GM12878 (cell line): ENCODE measurements at regions not wholly inside any gene's neighbourhood (a gene's known extent, or its start where the extent isn't known, plus 50 kb on each side); places are given as distances from the start of the nearest gene placed in this dataset.

Experiments used
- ATAC-seq: fragments of 200-7000 bp; cut with Tn5 transposase; 3 replicates; pipeline ENCODE4 v1.9.1; 2020; ENCODE audit warnings: mild to moderate bottlenecking, moderate library complexity
- BruUV-seq: library from RNA; stranded (reverse); fragments of 400-500 nt; replicated peaks from 2 replicates; lab custom pipeline; 2021; lab: Mats Ljungman, UMichigan
- CTCF ChIA-PET: fragments of 300-600 bp; sonication (Branson Sonifier 250); formaldehyde crosslinking; extraction: SDS; loops from one replicate; lab custom pipeline; 2021; ENCODE audit warnings: inconsistent platforms; lab: Yijun Ruan, JAX
- POLR2A ChIA-PET: fragments of 350-600 bp; formaldehyde crosslinking; extraction: SDS; loops from one replicate; lab custom pipeline; 2021; ENCODE audit warnings: inconsistent platforms; lab: Charles Lee
- RAD21 ChIA-PET: fragments of 300-600 bp; sonication (Branson Sonifier 250); formaldehyde crosslinking; loops from one replicate; lab custom pipeline; 2023; ENCODE audit warnings: antibody characterized with exemption; ENCODE audit not compliant: unreplicated experiment; lab: Charles Lee
- SMC1A ChIA-PET: fragments of 300-600 bp; sonication (Branson Sonifier 250); formaldehyde crosslinking; loops from one replicate; lab custom pipeline; 2023; ENCODE audit not compliant: unreplicated experiment, uncharacterized antibody; lab: Charles Lee
- DNase-seq: peaks from one replicate; pipeline ENCODE4 v3.0.0-alpha.2; 2011; ENCODE audit warnings: low read depth, low spot score
- FAIRE-seq: peaks from 3 replicates; lab custom pipeline; 2011; peaks lifted over from hg19 to GRCh38; lab: Jason Lieb, UNC
- H2AFZ ChIP-seq: 2 replicates; pipeline ENCODE4 v1.6.0; 2011; ENCODE audit warnings: low read depth, low read length, control low read depth; ENCODE audit not compliant: control insufficient read depth
- H3K27ac ChIP-seq: 2 replicates; pipeline ENCODE4 v1.5.1; 2011; ENCODE audit warnings: control low read depth; ENCODE audit not compliant: control insufficient read depth, insufficient read depth
- H3K27me3 ChIP-seq, 2 experiments: replicated peaks in 1 of 2; 2 replicates each; pipeline versions ENCODE4 v1.6.0 to v1.6.1; 2011; ENCODE audit warnings: low read length in 1 of 2; ENCODE audit not compliant: control insufficient read depth in 2 of 2, insufficient read depth in 2 of 2
- H3K36me3 ChIP-seq, 2 experiments: 2 replicates each; pipeline ENCODE4 v1.5.1; 2011; ENCODE audit warnings: low read length in 1 of 2; ENCODE audit not compliant: control insufficient read depth in 2 of 2, insufficient read depth in 2 of 2
- H3K4me1 ChIP-seq: 2 replicates; pipeline ENCODE4 v1.6.1; 2011; ENCODE audit warnings: mild to moderate bottlenecking, low read length, moderate library complexity, mixed read lengths; ENCODE audit not compliant: control insufficient read depth, insufficient read depth
- H3K4me2 ChIP-seq: 2 replicates; pipeline ENCODE4 v1.6.0; 2011; ENCODE audit warnings: control low read depth; ENCODE audit not compliant: control insufficient read depth, insufficient read depth
- H3K4me3 ChIP-seq: fragments of 200-600 bp; sonication (generic); 2 replicates; pipeline ENCODE4 v1.5.1; 2016
- H3K79me2 ChIP-seq: 2 replicates; pipeline ENCODE4 v1.6.0; 2011; ENCODE audit warnings: low read length; ENCODE audit not compliant: control insufficient read depth, insufficient read depth
- H3K9ac ChIP-seq: 2 replicates; pipeline ENCODE4 v1.8.0; 2011; ENCODE audit warnings: low read length, control low read depth, mixed read lengths; ENCODE audit not compliant: control insufficient read depth, insufficient read depth
- H3K9me3 ChIP-seq: replicated peaks from 3 replicates; pipeline ENCODE4 v1.5.1; 2011; ENCODE audit warnings: mild to moderate bottlenecking, low read length; ENCODE audit not compliant: control insufficient read depth, insufficient read depth
- H4K20me1 ChIP-seq: 2 replicates; pipeline ENCODE4 v1.6.0; 2011; ENCODE audit not compliant: control insufficient read depth, insufficient read depth
- ATF3 ChIP-seq: IDR thresholded peaks from 2 replicates; pipeline ENCODE4 v1.6.1; 2011; ENCODE audit warnings: low read depth, mild to moderate bottlenecking, low read length, moderate library complexity, borderline replicate concordance; ENCODE audit errors: extremely low read depth
- ESRRA ChIP-seq: IDR thresholded peaks from 2 replicates; pipeline ENCODE4 v1.6.1; 2012; ENCODE audit warnings: mild to moderate bottlenecking, low read length, improper control_type of control experiment
- HDAC6 ChIP-seq: fragments of 200-600 bp; sonication (generic); IDR thresholded peaks from one replicate; pipeline ENCODE4 v1.8.0; 2017; ENCODE audit warnings: antibody characterized with exemption; ENCODE audit not compliant: unreplicated experiment
- KDM1A ChIP-seq: fragments of 200-600 bp; sonication (generic); IDR thresholded peaks from 2 replicates; pipeline ENCODE4 v1.6.1; 2016; ENCODE audit warnings: borderline replicate concordance
- NR2F1 ChIP-seq: fragments of 450-650 bp; conservative IDR thresholded peaks from 2 replicates; pipeline ENCODE4 v1.6.1; 2017; ENCODE audit warnings: mild to moderate bottlenecking
- TCF12 ChIP-seq: IDR thresholded peaks from 2 replicates; pipeline ENCODE4 v1.6.1; 2011; ENCODE audit warnings: low read depth, mild to moderate bottlenecking, low read length
- ZBED1 ChIP-seq: IDR thresholded peaks from 2 replicates; pipeline ENCODE4 v1.6.1; 2016; ENCODE audit warnings: borderline replicate concordance
- ZNF207 ChIP-seq: fragments of 450-650 bp; IDR thresholded peaks from 2 replicates; pipeline ENCODE4 v1.6.1; 2014; ENCODE audit warnings: antibody characterized with exemption, mild to moderate bottlenecking, borderline replicate concordance
- ZNF592 ChIP-seq: fragments of 450-650 bp; IDR thresholded peaks from 2 replicates; pipeline ENCODE4 v1.6.1; 2017; ENCODE audit warnings: mild to moderate bottlenecking, moderate library complexity
- WGBS: methylation state at CpG from one replicate; pipeline ENCODE4 v1.1.6; 2016; ENCODE audit warnings: low lambda C conversion rate; ENCODE audit not compliant: insufficient replicate concordance, insufficient coverage; ENCODE audit errors: missing lambda C conversion rate; 5-methylcytosine and 5-hydroxymethylcytosine counted together
- in situ Hi-C: fragments of 300-500 bp; cut with MboI; formaldehyde crosslinking; loops from 9 replicates; pipeline ENCODE4 v1.14.3; 2018; ENCODE audit warnings: mixed read lengths
- intact Hi-C: fragments of 100-400 bp; cut with micrococcal nuclease; formaldehyde crosslinking; loops from one replicate; pipeline ENCODE4 v1.14.2; 2022; ENCODE audit not compliant: unreplicated experiment
- TF ChIP-seq, protein P1 (sequence below): fragments of 450-650 bp; IDR thresholded peaks from 2 replicates; pipeline ENCODE4 v1.6.1; 2017; ENCODE audit warnings: borderline replicate concordance
- TF ChIP-seq, protein P2 (sequence below): fragments of 450-650 bp; IDR thresholded peaks from 2 replicates; pipeline ENCODE4 v1.6.1; 2017; ENCODE audit warnings: mild to moderate bottlenecking

DNA sequence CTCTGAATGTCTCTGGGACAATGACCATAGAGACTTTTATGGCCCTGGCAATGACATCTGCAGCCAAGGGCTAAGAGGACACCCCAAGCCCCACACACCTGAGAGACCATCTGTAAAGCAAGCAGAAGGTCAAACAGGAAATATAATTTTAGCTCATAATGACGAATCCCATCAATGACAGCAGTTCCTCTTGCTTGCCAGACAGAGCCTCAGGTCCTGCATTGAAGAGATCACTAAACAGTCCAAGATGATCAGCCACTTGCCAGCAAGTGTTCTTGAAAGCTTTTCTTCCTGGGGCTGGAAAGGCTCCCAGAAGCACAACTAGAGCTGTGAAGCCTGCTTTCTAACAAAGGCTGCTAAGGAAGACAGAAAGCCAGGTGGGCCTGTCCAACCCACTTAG is 993.7 kb upstream of the AUTS2 start (continued):
- no peak for TF ChIP-seq ZNF592

GRCh38 chr7:68610701-68611100 is 987.6 kb upstream of the AUTS2 start:
- TF ChIP-seq TCF12 (no peak), ZBED1 (no peak), ATF3 (no peak), NR2F1 (no peak), ESRRA (no peak), ZNF207 (no peak), HDAC6 (no peak), KDM1A (no peak)
- TF ChIP-seq, protein P1, sequence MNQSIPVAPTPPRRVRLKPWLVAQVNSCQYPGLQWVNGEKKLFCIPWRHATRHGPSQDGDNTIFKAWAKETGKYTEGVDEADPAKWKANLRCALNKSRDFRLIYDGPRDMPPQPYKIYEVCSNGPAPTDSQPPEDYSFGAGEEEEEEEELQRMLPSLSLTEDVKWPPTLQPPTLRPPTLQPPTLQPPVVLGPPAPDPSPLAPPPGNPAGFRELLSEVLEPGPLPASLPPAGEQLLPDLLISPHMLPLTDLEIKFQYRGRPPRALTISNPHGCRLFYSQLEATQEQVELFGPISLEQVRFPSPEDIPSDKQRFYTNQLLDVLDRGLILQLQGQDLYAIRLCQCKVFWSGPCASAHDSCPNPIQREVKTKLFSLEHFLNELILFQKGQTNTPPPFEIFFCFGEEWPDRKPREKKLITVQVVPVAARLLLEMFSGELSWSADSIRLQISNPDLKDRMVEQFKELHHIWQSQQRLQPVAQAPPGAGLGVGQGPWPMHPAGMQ: no peak
- TF ChIP-seq, protein P2, sequence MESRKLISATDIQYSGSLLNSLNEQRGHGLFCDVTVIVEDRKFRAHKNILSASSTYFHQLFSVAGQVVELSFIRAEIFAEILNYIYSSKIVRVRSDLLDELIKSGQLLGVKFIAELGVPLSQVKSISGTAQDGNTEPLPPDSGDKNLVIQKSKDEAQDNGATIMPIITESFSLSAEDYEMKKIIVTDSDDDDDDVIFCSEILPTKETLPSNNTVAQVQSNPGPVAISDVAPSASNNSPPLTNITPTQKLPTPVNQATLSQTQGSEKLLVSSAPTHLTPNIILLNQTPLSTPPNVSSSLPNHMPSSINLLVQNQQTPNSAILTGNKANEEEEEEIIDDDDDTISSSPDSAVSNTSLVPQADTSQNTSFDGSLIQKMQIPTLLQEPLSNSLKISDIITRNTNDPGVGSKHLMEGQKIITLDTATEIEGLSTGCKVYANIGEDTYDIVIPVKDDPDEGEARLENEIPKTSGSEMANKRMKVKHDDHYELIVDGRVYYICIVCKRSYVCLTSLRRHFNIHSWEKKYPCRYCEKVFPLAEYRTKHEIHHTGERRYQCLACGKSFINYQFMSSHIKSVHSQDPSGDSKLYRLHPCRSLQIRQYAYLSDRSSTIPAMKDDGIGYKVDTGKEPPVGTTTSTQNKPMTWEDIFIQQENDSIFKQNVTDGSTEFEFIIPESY: no peak
- TF ChIP-seq, all 136 proteins: peak for 0
- POLR2A ChIA-PET: no interaction called here
- no peak overlapping the region for H3K4me2 ChIP-seq
- no peaks in the 10 kb centered on the region; the same call in 2 of the 3 replicates for H3K9me3 ChIP-seq
- H3K9ac ChIP-seq: no peak overlapping the region
- intact Hi-C loops: no loop called here
- no peaks in the 10 kb centered on the region for H3K27me3 ChIP-seq
- no peak for ATAC-seq
- no peaks in the 10 kb centered on the region for H3K4me1 ChIP-seq
- in situ Hi-C loops: no loop called here
- no peaks in the 10 kb centered on the region for H3K79me2 ChIP-seq
- no peak overlapping the region for H3K4me3 ChIP-seq
- SMC1A ChIA-PET: no interaction called here
- DNase-seq: no peak
- BruUV-seq: no TSS peak
- H3K36me3 ChIP-seq: no peaks in the 10 kb centered on the region
- CTCF ChIA-PET: no interaction called here
- no peak overlapping the region for H3K27ac ChIP-seq
- FAIRE-seq: no peak
- H2AFZ ChIP-seq: no peak overlapping the region
- RAD21 ChIA-PET: no interaction called here
- no peaks in the 10 kb centered on the region for H4K20me1 ChIP-seq
- WGBS: 53% methylated on average over 1 of the region's 1 CpG
